DMS153 treated with DMSO at 0.1 percent for 48 hours (cell line): ENCODE measurements at regions not wholly inside any gene's neighbourhood (a gene's known extent, or its start where the extent isn't known, plus 50 kb on each side); places are given as distances from the start of the nearest gene placed in this dataset.
"Not testable (repeated sequence)": the region's sequence is repeated elsewhere in the genome, so short reads cannot be mapped to it uniquely, and the experiment has no call there.

ENCODE experiments used
- DNase-seq: peaks from one replicate; lab custom pipeline; 2025; ENCODE audit not compliant: unreplicated experiment; lab: John Stamatoyannopoulos, UW

DNA sequence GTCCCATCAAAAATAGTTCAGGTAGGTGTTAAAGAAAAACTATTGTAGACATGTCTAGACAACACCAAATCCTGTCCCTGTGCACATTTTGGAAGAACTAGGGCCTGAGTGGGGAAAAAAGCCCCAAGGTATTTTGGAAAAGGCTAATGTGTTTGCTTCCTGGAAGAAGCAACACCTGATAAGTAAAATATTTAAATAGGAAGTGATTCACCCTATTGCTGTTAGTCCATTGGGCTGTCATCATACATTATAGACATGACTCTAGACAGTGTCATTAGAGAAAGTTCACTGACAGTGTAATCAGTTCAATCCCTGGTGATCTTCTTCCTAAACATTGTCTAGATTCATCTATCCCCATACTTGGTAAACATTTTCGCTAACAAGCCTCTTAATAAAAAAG lies 465.3 kb downstream of the CBLN4 start:
- no peak for DNase-seq

DNA sequence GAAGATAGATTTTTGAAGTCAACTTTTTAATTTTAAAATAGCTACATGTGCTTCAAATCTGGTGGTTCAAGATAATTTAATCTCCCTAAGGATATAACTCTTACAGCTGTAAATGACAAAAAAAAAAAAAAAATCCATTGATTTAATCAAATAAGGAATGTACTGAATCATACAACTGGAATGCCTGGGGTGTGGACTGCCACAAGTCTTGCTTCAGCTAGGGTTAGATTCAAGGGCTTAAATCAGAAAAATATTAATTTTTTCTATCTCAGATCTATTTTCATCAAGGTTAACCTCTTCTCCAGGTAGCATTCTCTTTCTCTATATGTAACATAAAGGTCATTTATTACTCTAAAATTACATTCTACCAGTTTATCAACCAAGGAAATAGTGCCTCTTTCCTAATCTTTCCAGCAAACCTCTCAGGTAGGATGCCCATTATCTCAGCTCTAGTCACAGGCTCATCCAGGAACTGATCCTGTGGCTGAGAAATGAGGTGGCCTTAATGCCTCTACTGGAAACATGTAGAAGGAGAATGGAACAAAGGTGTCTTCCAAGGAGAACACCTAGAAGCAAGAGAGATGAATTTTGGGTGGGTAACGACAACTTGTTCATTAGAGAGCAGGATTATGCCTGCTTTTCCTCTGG lies 466.9 kb downstream of the CBLN4 start:
- no peak for DNase-seq

DNA sequence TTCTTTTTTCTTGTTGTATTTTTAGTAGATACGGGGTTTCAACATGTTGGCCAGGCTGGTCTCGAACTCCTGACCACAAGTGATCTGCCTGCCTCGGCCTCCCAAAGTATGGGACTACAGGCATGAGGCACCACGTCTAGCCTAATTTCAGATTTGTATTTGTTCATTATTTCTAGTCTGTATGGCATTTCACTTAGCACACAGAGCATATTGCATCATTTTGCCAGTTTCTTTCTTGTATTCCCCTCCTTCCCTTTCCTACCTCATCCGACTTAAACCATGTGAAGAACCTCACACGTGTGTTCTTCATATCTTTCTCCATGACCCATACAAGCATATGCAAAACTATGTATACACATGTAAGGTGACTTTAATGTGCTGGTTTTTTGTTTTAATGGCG lies 470.0 kb downstream of the CBLN4 start:
- no peak for DNase-seq

DNA sequence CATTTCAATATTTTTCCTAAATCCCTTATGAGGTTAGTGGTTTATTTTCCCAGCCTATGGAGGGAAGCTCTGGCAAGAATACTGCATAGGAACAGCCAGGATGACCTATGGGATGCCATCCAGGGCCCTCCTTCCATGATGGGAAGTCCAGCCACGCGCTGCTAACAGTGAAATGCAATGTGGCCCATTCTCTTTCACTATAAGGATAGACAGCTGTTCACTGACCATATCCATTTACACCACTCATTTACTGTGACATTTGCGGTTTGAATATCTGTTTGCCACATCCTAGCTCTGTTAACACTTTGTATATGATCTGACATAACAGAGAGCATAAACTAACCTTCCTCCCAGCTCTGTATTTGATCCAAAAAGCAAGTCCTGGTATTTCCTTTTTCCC lies 471.7 kb downstream of the CBLN4 start:
- no peak for DNase-seq

DNA sequence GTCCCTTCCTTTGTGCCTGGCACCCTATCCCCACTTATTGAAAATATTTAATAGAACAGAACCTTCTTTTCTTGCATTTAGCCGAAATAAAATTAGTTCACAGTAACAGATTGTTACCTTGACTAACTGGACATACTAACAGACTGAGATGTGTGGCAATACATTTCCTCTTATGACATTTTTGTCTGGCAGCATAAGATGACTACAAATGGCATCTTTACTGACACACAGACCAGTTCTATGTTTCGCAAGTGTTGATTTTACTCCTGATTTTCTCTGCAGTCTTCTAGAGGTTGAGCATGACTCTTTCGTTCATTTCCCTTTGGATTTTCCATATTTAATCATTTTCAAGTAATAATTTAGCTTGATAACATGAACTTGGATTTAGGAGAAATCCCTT lies 474.6 kb downstream of the CBLN4 start:
- no peak for DNase-seq

DNA sequence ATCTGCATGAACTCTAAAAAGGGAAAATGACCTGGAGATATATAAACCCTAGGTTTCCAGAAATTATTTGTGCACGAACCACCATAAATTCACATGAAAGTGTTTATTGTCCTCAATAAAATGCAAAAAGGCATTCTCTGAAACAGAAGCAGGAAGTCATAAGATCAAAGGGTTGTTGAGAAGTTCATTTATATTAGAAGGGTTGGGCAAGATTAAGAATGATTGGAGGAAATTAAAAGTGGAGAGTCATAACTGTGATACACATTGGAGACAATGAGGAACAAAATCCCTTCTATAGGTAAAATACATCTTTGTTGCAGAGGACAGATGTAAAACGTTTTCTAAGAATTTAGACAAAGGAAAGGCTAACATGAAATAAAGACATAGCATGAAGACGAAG lies 476.8 kb downstream of the CBLN4 start:
- DNase-seq, result no peak

DNA sequence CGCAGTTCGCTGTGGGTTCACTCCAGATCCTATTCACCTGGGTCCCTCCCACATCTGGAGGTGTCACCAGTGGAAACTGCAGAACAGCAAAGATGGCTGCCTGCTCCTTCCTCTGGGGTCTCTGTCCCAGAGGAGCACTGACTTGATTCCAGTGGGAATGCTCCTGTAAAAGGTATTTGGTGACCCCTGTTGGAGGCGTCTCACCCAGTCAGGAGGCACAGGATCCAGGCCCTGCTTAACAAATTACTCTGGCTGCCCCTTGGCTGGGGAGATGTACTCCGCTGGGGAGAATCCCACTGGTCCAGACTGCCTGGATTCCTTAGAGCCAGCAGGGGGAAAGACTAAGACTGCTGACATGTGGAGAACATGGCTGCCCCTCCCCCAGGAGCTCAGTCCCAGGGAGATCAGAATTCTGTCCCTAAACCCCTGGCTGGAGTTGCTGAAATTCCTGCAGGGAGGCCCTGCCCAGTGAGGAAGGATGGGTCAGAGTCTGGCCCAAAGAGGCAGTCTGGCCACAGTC lies 483.0 kb downstream of the CBLN4 start:
- no peak for DNase-seq

DNA sequence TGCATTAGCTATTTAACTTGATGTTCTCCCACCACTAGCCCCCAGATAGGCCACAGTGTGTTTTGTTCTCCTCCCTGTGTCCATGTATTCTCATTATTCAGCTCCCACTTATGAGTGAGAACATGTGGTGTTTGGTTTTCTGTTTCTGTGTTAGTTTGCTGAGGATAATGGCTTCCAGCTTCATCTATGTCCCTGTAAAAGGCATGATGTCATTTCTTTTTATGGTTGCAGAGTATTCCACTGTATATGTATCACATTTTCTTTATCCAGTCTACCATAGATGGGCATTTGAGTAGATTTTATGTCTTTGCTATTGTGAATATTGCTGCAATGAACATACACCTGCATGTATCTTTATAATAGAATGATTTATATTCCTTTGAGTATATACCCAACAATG lies 487.7 kb downstream of the CBLN4 start:
- not testable (repeated sequence) for DNase-seq

DNA sequence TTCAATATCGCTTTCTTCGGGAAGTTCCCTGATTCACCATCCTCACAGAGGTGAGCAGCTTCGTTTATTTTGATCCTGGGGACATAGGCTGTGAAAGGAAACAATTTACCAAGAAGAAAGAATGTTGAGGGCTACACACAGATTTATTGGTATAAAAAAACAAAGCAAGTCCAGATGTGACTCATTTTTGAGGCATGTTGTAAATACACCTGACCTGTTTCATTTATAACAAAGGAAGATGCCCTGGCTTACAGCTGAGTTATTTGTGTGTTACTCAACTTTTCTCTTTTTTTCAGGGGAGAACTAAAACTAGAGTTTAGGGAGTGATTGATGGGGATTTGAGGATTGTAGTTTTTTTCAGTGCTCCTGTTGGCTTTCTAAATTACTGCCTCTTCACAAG lies 489.5 kb downstream of the CBLN4 start:
- no peak for DNase-seq

DNA sequence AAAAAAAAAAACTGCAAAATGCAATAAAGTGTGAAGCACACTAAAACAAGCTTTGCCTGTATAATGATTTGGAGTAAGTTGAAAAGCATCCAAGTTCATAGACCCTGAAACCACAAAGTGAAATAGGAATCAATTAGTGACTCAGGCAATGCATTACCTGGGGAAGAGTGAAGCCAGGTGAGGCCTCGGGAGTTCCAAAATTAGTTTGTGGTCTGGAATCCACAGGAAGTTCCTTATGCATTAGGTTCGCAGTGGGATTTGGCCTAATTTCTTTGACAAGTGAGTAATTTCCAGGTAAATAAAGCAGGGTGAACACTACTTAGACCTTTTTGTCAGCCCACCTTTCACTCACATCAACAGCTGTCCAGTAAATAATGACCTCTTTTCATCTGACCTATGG lies 490.8 kb downstream of the CBLN4 start:
- no peak for DNase-seq

DNA sequence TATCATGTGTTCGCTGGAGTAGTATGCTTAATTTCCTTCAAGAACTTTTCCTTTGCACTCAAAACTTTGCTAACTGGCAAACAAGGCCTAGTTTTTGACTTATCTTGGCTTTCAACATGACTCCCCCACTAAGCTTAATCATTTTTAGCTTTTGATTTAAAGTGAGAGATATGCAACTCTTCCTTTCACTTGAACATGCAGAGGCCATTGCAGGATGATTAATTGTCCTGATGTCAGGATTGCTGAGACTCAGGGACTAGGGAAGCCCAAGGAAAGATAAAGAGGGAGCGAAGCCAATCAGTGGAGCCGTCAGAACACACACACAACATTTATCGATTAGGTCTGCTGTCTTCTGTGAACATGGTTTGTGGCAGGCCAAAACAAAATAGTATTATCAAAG lies 491.4 kb downstream of the CBLN4 start:
- no peak for DNase-seq

DNA sequence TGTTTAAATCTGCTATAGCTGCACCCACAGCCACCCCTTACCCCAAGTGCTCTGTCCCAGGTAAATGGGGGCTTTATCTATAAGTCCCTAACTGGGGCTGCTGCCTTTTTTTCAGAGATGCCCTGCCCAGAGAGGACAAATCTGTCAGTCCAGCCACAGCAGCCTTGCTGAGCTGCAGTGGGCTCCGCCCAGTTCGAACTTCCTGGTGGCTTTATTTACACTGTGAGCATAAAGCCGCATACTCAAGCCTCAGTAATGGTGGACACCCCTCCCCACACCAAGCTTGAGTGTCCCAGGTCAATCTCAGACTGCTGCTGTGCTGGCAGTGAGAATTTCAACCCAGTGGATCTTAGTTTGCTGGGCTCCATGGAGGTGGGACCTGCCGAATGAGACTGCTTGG lies 505.2 kb downstream of the CBLN4 start:
- DNase-seq, result no peak

DNA sequence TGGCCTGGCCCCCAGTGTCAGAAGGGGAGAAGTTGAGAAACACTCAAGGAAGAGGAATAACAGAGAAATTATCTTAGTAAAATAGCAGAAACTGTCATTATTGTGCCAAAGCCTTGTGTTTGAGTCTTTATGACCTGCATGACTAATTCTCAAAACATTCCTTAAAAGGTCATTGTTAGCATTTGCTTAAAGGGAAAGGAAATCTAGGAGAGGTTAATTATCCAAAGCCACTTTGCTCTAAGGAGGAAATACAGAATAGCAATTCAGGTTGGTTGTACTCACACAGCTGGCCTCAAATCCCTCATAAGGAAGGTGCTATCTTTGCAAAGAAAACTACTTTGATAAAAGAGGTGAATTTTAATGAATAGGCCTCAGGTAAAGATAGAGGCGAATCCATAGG lies 516.7 kb downstream of the CBLN4 start:
- DNase-seq, result no peak

DNA sequence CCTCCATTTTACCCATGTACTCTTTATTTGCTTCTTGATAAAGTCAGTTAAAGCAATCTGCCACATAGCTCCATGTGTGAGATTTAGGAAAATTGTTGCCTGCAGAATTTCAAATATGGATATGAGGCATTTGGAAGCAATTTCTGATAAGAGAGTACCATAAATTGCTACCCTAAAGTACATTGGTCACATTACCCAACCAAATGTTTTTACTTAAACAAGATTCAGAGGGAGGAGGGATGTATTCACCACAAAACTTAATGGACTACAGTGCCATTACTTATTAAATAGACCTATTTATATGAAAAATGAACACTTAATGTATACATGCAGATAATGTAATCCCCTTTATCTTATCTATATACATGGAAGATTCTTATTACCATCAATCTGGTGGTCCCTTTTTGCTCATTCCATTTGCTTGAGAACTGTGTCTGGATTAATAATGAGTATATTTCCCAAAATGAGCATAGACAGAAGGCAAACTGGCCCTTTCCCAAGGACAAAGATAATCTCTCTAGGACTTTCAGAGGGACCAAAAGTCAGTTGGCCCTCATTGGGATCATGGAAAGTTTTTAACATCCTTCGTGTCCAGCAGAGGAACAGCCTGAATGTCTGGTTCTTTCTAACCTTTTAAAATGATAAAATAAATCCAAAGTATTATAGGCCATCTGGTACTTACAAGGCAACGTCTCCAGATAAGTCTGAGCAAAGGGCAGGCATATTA lies 526.4 kb downstream of the CBLN4 start:
- DNase-seq, result no peak

DNA sequence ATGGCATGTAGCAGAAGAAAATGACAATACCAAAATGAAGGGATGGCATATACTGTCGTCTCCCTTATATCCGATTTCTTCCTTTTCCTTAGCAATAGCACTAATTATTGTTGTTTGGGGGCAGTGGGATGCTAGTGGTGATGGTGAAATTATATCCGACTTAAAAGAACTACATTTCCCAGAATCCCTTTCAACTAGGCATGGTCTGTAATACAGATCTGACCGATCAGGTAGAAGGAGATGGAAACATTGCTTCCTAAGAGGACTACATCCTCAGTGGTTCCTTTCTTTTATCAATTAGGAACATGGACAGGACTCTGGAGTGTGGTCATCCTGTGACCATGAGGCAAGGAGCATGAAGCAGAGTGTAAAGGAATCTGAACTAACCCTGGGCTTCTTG lies 532.6 kb downstream of the CBLN4 start:
- DNase-seq, result no peak

DNA sequence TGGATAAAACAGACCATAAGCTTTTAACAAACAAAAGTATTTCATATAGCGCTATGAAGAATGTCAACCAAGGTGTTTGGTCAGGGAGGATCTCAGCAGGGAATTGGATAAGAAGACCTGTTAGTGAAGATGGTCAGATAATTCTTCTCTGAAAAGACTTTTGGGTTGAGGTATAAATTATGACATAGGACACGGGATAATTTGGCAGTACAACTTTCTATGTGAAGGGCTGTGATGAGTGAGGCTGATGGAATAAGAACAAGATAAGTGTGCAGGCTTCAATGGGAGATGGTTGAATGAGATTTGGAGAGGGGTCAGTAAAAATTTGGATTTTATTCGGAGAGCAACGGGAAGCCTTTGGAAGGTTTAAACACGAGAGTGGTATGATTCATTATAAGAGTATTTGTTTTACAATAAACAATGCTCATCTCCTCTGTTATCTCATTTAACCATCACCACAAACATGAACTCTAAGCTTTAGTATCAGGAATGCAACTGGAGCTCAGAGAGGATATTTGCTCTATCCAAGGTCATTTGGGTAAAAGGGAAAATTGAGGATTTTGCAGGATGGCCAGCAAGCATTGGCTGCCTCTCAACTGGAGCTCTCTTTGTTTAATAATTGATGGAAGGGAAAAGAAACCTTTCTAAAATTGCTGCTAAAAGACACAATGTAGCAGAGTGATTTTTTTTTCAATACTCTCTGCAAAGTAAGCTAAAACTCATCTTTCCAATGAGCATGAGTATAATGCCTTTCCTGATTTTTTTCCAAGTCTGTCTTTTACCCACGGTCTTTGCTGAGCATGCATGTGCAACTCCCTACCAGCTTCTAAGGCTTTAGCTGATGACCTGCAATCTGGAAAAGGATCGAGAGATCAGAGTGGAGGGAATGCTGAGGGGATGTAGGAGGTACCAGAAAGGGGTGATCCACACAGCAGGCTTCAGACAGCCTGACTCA lies 534.0 kb downstream of the CBLN4 start:
- no peak for DNase-seq

DNA sequence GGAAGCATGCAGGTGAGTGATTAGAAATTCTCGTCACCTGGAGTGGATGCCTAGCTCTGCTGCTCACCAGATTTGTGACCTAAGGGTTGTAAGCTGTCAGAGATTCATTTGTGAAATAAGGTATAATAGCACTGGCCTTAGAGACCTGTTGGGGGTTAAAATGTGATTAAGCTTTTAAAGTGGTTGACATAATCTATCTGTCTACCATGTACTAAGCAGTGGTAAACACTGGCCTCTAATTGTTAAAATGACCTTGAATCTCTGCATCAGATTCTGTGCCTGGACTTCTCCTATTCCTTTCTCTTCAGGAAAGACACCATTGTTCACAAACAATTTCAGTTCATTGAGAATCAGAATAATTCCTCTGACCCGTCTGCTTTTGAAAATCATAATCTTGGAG lies 536.2 kb downstream of the CBLN4 start:
- DNase-seq, result no peak

DNA sequence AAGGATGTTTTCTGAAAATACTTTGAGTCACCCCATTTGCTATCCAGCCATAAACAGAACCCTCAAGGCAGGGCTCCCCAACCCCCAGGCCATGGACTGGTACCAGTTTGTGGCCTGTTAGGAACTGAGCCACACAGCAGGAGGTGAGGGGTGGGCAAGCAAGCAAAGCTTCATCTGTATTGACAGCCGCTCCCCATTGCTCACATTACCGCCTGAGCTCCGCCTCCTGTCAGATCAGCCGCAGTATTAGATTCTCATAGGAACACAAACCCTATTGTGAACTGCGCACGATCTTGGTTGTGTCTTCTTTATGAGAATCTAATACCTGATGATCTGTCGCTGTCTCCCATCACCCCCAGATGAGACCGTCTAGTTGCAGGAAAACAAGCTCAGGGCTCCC lies 543.8 kb downstream of the CBLN4 start:
- no peak for DNase-seq

DNA sequence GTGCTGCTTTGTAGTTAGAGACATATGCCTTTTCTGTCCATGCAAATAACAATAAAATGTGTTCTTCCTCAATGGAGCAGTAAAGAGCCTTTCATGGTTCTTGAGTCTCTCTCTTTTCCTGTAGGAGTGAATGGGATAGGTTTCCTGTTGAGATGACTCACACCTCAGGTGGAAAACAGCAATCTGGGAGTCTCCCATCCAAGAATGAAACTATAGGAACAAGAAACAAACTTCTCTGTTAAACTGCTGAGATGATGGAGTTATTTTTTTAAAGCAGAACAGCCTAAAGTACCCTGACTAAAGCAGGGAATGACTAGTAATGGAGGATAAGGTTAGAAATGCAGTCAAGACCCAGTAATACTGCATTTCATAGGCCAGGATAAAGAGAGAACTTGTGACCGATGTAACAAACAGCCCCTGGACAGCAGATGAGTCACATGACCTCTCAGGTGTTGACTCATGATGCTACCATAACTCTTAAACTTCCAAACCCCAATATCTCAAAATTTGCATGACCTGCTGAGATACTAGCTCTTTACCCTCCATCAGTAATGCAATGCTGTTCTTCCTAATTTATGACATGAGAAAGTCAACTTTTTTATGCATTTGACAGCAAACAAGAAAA lies 548.9 kb downstream of the CBLN4 start:
- DNase-seq, result no peak

DNA sequence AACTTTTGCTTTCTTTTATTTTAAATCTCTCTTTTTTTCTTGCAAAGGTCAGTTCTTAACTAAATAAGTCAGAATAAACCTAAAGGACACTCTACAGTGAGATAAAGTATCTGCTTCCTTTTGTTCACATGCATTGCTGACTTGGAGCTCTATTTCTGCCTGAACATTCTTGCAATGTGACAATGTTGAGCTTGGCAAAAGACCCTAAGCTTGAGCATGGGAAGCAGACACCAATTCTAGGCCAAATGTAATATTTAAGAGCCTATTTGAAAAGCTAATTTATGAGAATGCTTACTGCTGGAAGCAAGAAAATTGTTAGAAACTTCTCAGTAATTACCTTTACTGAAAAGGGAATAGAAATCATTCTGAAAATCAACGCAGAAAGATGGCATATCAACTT lies 556.2 kb downstream of the CBLN4 start:
- no peak for DNase-seq

DNA sequence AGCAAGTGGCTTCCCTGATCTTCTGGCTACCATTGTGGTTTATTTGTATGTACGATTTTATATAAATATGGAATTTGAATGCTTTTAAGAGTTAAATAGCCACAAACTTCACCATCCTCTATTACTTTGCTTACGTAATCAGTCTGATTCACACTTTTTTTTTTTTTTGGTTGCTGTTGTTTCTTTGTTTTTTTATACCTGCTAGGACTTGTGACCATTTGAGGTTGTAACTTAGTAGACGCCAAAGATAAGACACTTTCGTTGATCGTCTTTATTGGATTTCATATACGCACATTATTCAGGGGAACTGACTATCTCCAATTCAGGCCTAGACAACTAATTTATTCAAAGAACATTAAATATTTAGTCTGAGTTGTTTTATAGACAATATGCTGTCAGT lies 559.0 kb downstream of the CBLN4 start:
- no peak for DNase-seq
